Activated CD4-positive, CD25-positive, alpha-beta regulatory T cell treated with anti-CD3 and anti-CD28 coated beads, Interleukin-2, amount 50 U/mL, for 24 hours (primary cell): ENCODE measurements at regions not wholly inside any gene's neighbourhood (a gene's known extent, or its start where the extent isn't known, plus 50 kb on each side); places are given as distances from the start of the nearest gene placed in this dataset.

Experiments used
- ATAC-seq, 2 donors: fragments of 150-1000 bp; cut with Tn5 transposase; one replicate each; pipeline ENCODE4 v1.10.0; 2021; ENCODE audit warnings: mild to moderate bottlenecking in 1 of 2, moderate library complexity in 1 of 2

DNA sequence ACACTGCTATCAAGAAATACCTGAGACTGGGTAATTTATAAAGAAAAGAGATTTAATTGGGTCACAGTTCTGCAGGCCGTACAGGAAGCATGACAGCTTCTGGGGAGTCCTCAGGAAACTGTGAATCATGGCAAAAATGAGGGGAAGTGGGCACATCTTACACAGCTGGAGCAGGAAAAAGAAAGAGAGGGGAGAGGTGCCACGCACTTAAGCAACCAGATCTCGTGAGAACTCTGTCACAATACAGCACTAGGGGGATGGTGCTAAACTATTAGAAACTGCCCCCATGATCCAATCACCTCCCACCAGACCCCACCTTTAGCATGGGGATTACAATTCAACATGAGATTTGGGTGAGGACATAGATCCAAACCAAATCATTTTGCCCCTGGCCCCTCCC, 105.5 kb upstream of the CPLX2 start:
- peak in 1 of 2 donors; percentile 10 for ATAC-seq

DNA sequence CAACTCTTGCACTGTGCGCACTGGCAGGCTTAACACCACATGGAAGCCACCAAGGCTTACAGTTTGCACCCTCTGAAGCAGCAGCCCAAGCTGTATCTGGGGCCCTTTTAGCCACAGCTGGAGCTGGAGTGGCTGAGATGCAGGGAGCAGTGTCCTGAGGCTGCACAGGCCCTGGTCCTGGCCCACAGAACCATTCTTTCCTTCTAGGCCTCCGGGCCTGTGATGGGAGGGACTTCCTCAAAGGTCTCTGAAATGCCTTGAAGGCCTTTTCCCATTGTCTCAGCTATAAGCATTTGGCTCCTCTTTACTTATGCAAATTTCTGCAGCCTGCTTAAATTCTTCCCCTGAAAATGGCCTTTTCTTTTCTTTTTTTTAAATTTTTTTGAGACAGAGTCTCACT, 104.4 kb upstream of the CPLX2 start:
- no peak for ATAC-seq

DNA sequence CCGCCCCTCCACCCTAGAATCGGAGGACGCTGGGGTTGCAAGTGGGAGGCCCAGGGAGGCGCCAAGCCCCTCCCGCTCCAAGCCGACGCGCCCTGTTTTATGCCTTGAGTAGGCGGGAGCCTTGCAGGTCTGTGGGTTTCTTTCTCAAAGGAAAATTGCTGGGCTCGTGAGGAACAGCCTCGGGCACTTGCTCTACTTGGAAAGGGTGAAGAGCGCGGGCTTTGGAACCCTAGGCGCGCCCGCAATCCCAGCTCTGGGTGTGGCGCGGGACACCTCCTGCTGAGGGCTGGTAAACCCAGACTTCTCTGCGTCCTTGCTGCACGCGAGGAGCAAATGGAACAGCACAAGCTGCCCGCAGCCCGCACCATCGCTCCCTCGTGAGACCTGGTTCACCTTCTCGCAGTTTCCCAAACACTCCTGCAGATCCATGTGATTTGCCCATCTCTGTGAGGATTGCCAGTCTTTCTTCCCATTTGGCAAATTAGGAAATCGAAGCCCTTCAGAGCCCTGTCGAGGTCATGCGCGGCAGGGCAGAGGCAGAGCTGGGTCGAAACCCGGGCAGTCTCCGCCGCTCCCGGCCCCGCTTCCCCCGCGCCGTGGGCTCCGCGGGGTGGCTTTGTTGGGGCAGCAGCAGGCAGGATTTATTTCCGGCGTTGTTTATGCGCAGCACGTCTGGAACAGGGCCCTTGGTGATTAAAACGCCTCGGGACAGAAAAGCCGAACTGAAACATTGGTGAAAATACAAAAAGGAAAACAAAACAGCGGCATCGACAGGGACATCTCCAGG, 98.4 kb upstream of the CPLX2 start:
- ATAC-seq: no peak

DNA sequence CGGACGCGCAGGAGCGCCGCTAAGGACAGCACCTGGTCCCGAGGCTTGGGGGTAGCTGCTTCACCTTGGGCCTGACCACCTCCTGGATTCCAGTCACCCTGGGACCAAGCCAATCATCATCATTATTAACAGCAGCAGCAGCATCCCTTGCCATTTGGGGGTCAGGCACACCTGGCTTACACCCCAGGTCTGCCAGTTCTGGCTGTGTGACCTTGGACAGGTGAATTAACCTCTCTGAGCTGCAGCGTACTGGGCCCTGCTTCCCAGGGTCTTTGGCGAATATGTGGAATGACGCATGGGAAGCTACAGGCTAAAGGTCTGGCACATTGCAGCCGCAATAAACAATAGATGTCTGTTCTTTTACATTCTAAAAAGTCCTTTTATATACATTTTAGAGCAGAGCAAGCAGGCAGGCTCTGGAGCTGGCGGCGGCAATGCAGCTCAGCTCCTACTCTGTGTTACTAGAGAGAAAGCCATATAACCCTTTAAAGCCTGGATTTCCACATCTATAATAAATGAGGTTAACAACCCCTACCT, 97.8 kb upstream of the CPLX2 start:
- no peak for ATAC-seq

DNA sequence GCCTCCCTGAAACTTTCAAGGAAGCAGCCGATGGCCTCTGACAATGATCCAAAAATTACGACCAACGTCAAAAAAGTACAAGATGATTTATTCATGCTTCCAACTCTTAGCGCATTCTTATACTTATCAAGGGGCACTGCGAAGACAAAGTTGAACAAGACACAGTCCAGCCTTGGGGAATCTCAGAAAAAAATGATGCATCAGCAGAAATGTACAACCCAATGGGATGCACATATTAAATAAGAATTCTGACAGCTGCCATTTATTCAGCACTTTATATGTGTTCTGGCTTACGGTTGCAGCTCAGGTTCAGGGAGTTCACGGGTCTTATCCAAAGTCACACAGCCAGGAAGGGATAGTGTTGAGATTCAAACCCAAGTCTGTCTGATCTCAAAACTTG, 96.0 kb upstream of the CPLX2 start:
- ATAC-seq: no peak

DNA sequence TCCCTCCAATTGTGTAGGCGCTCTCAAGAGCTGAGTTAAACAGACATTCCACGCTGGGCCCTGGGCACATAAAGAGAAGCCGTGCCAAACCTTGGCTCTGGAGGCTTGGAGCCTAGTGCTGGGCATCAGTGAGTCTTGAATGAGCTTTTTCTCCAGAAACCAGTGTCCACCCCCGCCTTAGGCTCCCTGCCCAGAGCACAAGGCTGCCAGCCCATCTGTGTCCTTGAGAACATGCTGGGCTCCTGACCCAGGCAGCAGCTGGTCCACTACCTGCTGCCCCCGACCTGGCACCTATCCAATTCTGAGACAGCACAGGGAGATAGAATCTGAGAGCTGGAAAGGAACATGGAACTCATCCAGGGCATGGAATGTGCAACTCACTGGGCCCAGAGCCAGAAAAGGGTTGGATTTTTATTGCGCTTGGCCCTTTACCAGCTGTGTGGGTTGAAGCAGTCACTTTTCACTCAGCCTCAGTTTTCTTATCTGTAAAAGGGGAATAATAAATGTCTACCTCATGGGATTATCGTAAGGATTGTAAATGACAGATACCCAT, 92.4 kb upstream of the CPLX2 start:
- ATAC-seq: no peak

DNA sequence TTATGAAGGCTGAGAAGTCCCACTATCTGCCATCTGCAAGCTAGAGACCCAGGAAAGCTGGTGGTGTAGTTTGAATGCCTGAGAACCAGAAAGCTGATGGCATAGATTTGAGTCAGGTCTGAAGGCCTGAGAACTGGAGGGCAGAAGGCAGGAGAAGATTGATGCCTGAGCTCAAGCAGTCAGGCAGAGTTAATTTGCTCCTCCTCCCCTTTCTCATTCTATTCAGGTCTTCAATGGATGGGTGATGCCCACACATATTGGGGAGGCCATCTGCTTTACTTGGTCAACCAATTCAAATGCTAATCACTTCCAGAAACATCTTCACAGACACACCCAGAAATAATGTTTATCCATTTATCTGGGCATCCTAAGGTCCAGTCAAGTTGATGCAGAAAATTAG, 87.6 kb upstream of the CPLX2 start:
- ATAC-seq: no peak

DNA sequence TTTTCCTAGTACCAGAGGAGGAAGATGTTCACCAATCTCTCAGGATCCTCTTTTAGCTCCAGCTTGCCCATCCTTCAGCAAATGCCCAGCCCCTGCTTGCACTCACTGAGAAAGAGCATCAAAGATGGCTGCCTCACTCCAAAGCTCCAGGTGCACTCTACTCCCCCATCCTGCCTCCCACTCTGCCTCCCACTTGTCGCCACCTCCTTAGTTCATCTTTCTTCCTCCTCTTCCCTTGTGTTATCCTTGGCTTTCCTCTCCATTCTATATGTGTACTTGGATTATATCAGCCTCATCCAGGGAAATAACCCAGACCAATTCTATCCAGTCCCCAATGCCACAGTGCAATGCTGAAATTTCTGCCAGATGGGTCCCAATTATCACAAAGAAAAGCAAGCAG, 87.1 kb upstream of the CPLX2 start:
- ATAC-seq: no peak

DNA sequence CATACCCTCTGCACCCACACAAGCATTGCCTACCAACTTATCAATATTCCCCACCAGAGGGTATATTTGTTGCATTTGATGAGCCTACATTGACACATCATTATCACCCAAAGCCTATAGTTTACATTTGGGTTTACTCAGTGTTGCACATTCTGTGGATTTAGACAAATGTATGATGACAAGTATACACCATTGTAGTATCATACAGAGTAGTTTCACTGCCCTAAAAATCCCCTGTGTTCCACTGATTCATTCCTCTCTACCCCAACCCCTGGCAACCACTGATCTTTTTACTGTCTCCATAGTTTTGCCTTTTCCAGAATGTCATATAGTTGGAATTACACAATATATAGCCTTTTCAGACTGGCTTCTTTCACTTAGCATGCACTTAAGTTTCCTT, 85.7 kb upstream of the CPLX2 start:
- ATAC-seq: no peak

DNA sequence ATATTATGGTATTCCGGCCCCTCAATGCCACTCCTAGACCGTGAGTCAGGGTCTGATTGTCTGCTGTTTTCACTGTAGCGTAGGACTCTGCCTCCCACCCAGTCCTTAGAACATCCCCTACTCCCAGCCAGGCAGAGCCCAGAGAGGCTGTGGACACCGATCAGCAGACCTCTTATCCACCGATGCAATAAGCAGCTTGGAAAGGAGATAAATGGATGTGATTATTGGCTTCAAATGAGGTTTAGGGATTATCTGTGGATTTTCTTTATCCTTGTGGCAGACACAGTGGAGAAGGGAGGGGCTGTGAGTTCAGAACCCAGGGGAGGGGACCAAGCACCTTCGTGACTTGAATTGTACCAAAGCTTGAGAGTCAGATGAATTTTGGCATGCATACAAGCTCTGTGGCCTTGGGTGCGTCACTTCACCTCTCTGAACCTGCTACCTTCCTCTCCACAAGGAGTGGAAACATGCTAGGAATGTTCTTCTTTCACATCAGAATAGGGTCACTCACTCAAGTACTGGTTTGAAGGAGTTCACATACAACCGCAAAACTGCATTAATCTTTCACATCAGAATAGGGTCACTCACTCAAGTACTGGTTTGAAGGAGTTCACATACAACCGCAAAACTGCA, 83.1 kb upstream of the CPLX2 start:
- no peak for ATAC-seq

DNA sequence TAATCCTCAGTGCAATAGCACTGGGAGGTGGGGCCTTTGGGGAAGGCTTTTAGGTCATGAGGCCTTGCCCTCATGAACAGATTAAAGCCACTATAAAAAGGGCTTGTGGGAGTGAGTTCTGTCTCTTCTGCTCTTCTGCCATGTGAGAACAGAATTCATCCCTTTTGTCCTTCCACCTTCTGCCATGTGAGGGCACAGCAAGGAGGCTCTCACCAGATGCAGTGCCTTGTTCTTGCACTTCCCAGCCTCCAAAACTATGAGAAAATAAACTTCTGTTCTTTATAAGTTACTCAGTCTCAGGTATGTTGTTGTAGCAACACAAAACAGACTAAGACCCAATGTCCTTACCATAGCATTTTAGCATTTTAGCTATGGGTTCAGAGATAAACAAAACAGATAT, 81.7 kb upstream of the CPLX2 start:
- no peak for ATAC-seq

DNA sequence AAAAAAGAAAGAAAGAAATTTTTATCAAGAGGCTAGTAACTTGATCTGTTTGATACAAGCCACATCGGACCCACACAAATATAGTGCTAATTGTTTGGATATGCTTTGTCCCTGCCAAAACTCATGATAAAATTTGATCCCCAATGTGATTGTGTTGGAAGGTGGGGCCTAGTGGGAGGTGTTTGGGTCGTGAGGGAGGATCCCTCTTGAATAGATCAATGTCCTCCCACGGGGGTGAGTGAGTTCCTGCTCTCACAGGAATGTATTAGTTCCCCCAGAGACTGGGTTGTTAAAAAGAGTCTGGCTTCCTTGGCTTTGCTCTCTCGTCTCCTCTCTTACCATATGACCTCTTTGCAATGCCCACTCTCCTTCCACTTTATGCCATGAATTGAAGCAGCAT, 80.6 kb upstream of the CPLX2 start:
- ATAC-seq: no peak

DNA sequence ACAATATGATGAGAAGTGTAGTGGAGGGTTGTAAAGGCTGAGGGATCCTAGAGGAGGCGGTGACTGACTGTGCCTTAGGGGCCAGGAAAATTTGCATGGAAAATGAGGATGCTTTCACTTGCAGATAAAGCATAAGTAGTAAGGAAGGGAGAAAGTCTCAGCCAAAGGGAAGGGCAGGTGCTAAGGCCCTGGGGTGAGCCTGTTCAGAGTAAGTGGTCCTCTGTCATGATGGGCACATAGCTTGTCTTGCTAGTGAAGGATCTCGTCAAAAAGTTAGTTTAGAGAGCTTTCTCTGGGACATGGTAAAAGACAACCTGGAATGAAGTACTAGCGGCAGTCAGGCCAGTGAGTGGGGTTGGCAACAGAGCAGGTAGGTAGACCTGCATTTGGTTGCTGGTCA, 75.4 kb upstream of the CPLX2 start:
- no peak for ATAC-seq

DNA sequence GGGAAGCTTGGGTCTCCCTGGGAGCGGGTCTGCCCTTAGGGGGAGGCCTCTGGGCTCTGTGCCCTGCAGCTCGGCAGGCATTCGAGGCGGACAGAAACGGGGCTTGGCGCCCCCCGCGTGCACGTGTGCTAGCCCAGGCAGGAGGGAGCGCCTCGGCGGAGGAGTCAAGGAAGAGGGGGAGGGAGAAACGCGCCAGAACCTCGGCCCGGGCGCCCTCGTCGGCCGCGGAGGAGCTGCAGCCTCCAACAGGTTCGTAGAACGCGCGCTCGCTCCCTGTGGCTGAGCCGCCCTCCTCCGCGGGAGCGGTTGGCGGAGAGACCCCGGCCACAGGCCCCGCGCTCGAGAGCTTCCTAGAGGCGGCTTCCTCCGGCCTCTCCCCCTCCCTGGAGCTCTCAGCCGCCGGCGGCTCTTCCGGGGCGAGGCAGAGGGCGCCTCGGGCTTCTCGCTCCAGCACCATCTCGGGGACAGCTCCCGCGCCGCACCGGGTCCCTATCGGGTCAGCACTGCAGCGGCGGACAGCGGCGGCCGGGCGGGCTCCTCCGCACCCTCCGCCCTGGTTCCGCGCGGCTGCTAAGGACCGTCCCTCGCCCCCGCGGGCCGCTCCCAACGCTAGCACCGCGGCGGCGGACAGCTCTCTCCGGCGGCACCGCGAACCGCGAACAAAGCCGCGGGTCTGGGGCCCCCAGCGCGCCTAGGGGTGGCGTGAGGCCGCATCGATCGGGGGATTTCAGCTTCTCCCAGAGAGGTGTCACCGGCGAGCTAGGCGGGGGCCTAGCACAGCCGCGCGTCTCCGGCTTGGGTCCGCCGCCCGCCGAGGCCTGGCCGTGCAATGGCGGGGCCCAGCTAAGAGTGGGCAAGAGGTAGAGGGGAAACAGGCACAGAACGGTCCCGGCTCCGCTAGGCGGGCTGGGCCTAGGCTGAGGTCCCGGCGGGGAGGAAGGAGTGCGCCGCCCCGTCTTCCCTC, 74.6 kb upstream of the CPLX2 start:
- peak; percentile 89 to 92 for ATAC-seq

DNA sequence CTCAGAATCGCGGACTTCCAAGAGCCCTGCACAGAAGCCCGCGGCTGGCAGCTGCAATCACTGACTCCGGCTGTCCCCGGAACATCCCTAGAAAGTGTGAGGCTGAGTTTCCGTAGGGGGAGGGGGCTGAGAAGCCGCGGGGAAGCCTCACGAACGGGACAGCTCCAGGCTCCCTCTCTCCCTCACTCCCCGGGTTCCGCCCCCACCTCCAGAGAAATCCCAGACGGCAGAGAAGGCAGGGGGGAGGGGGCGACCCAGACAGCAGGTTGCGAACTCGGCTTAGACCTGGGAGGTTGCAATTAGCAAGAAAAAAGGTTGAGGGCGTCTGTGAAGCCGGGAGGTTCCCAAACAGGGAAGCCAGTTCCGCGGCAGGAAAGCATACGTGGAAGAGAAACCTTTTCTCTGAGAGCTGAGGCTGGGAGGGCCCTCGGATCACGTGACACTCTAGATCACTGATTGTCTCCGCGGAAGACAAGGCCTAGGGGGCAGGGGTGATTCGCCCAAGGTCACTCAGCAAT, 73.8 kb upstream of the CPLX2 start:
- ATAC-seq: no peak

DNA sequence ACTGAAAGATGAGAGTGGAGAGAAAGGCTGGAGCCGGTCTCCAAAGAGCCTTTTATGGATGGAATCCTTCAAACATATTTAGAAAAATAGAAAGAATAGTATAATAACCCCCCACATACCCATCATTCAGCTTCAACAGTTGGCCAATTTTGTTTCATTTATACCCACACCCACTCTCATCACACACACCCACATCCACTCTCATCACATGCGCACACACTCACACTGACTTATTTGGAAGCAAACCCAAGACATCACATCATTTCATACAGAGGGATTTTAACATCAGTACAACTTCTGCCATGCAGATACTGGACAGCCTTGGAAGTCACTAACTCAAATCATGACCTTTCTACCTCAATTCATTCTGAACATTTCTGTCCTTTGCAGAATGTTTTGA, 72.8 kb upstream of the CPLX2 start:
- no peak for ATAC-seq

DNA sequence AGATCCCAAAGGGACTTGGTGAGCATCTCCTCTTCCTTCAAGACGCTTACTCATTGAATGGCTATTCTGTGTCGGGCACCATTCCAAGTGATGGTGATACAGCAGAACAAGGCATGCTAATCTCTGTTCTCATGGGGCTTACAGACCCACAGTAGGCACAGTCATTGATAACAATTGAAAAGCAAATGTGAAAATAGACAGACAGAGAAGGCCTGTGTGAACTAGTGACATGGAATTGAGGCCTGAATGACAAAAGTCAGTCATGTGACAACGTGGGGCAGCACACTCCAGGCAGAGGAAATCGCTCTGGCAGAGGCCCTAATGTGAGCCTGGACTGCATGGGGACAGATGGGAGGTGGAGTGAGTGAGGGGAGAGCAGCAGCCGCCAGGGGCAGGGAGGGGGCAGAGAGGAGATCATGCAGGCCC, 70.7 kb upstream of the CPLX2 start:
- ATAC-seq: no peak

DNA sequence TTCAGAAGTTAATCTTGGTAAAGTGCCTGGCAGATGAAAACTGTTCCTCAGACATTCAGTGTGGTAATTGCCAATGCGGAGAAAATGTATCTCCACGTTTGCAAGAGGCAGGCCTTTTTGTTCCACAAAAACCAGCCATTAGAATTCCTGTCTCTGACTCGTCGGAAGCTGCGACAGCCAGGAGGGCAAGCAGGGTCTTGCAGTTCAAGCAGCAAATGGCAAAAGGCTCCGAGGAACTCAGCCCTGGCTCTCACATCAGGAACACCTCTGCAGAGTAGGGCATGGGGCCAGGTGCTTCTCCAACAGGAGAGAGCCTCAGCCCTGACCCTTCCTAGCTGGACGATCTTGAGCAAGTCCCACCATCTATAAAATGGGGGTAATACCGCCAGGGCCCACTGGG, 69.0 kb upstream of the CPLX2 start:
- ATAC-seq: no peak

DNA sequence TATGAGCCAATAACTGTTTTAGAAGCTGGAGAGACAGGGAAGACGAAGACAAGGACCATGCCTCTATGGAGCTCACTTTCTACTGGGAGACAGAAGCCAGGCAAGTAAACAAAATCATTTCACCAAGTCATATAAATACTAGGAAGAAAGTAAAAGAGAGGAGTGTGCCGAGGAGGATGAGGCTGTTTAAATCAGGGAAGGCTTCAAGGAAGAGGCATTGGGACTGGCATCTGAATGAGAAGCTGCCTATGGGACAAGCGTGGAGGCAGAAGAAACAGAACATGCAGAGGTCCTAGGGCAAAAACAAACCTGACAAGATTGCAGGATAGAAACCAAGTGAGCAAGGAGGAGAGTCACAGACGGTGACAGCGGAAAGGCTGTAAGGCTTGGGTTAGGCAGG, 68.1 kb upstream of the CPLX2 start:
- ATAC-seq: no peak

DNA sequence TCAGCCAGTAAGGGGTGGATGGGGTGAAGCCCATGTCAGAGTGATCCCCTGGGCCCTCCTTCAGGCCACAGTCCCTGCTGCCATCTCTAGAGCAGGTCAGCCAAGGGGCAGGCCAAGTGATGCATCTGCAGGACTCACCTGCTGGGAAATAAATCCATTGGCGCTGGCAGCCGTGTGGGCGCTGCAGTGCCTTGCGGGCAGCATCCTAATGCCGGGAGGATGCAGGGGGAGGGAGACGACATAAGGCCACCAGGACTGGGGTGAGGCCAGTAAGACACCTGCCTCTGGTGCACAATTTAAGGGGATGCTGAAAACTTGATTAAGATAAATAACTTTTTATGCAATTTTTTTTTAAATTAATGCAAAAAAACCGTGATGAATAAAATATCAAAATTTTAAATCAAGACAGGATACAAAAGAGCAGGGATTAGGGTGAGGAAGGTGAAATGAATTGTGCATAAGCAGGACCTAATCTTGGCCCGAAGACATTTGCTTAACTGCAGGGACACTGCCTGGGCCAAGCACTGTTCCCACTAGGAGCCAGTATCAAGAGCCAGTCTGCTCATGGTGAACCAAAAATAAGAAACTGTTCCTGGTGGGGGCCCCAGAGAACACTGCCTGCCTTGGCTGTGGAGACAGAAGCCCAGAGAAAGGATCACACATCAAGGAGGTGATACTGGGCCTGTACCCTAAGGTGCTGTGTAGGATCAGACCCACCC, 67.5 kb upstream of the CPLX2 start:
- ATAC-seq: no peak

DNA sequence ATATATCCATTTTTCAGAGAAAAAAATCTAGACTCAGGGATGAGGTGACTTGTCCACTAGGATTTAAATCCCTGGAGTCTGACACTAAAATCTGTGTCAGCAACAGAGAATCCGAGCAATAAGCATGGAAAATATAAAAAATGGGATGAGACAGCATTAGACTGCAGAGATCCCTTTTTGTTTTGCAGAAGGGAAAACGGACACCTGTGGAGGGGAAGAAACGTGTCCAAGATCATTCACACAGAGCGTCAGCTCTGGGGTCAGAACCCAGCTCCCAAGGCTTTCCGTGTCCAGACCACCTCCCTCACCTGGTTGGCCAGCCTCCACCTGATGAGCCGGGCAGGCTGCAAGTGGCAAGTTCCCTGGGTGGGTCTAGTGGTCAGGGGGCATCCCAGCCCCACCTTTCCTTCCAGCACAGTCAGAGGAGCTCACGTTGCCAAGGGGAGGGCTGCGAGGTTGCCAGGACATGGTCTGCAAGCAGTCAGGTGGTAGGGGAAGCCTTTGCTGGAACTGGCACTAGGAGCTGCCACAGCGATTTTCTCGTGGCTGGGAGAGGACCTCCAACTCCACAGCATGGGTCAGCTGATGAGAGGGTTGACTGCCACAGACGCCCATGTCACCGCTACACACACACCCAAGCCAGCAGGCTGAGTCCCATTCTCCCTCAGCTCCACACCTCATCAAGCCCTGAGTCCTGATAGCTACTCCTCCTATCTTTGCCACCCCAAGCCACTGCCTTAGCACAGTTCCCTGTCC, 65.9 kb upstream of the CPLX2 start:
- ATAC-seq: no peak
